Hepatocyte (in vitro differentiated cells): ENCODE measurements at regions not wholly inside any gene's neighbourhood (a gene's known extent, or its start where the extent isn't known, plus 50 kb on each side); places are given as distances from the start of the nearest gene placed in this dataset.

Experiments
- EZH2phosphoT487 ChIP-seq: fragments of 200-600 bp; sonication (generic); IDR thresholded peaks from one replicate; pipeline ENCODE4 v1.6.1; 2018; ENCODE audit warnings: antibody characterized with exemption, mild to moderate bottlenecking, low read depth, moderate library complexity; ENCODE audit not compliant: unreplicated experiment, severe bottlenecking
- TF ChIP-seq, protein P1 (sequence below): fragments of 200-600 bp; sonication (generic); IDR thresholded peaks from 2 replicates; pipeline ENCODE4 v1.5.1; 2016; ENCODE audit warnings: antibody characterized with exemption, mild to moderate bottlenecking; ENCODE audit not compliant: poor library complexity

DNA sequence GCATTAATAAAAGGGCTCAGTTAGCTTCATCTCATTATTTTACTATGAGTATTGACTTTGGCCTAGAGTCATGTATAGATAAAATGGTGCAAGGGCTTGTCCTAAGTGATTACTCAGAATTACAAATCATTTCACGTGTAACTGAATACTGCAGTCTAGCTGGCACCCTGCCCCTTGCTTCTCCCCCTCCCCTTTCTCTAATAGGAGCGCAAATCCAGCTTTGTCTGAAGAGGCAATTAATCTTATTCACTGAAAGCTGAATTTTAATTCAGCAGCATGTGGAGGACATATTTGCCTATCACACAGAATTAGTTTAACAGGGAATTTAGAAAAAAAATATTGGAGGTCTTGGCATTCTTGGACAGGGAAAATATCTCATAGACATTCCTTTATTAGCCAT lies 412.1 kb upstream of the DPH6 start:
- TF ChIP-seq, protein P1, sequence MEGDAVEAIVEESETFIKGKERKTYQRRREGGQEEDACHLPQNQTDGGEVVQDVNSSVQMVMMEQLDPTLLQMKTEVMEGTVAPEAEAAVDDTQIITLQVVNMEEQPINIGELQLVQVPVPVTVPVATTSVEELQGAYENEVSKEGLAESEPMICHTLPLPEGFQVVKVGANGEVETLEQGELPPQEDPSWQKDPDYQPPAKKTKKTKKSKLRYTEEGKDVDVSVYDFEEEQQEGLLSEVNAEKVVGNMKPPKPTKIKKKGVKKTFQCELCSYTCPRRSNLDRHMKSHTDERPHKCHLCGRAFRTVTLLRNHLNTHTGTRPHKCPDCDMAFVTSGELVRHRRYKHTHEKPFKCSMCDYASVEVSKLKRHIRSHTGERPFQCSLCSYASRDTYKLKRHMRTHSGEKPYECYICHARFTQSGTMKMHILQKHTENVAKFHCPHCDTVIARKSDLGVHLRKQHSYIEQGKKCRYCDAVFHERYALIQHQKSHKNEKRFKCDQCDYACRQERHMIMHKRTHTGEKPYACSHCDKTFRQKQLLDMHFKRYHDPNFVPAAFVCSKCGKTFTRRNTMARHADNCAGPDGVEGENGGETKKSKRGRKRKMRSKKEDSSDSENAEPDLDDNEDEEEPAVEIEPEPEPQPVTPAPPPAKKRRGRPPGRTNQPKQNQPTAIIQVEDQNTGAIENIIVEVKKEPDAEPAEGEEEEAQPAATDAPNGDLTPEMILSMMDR: no peak
- no peak for TF ChIP-seq EZH2phosphoT487
